ENCODE measurements at regions not wholly inside any gene's neighbourhood (a gene's known extent, or its start where the extent isn't known, plus 50 kb on each side); places are given as distances from the start of the nearest gene placed in this dataset.
"Not testable (repeated sequence)": the region's sequence is repeated elsewhere in the genome, so short reads cannot be mapped to it uniquely, and the experiment has no call there.

DNA sequence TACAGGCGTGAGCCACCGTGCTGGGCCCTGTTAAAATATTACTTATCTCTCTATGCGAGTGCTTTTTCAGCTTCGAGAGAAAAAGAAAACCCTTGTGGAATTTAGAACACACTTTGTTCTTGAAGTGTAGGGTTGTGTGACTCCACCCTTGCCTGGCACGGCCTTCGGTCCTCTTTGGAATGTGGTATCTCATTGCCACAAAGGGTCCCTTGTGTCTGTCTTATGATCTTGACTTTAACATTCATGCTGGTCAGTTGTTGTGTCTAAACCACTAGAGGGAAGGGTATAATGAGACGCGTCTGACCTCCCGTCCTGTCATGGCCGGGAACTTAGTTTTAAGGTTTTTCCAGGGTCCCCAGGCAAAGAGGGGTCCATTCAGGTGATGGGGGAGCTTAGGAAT lies 246.4 kb downstream of the VAPA start:
- Mint-ChIP-seq H3K4me1 (no peaks in the 10 kb centered on the region), H3K27ac (no peak overlapping the region), H3K27me3 (no peaks in the 10 kb centered on the region), H3K9me3 (no peaks in the 10 kb centered on the region), H3K36me3 (ENCODE audit: low read depth) (no peaks in the 10 kb centered on the region), H3K4me3 (no peak overlapping the region)
- CTCF ChIA-PET = no interaction called here
- POLR2A ChIA-PET = no interaction called here
- no peak for DNase-seq

DNA sequence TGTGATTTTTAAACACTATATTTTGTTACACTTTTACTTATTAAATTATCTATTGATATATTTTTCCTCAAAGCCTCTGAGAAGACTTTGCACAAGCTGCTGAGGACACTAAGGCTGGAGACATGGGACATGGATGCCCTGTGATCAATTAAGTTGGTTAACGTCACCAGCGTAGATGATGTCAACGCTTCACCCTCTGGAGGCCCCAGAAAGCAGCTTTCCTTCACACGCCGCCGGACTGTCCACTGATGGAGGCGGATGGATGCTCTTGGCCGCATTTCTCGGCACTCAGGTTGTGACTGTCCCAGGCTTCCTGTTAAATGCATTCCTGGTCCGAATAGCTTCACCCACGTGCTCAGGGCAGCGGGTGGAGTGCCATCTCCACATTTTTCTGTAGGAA lies 247.5 kb downstream of the VAPA start:
- CTCF ChIA-PET = no interaction called here
- no peaks in the 10 kb centered on the region for H3K4me1 Mint-ChIP-seq
- H3K9me3 Mint-ChIP-seq = no peaks in the 10 kb centered on the region
- no peak overlapping the region for H3K27ac Mint-ChIP-seq
- no peak overlapping the region for H3K4me3 Mint-ChIP-seq
- H3K36me3 Mint-ChIP-seq (ENCODE audit: low read depth) = no peaks in the 10 kb centered on the region
- POLR2A ChIA-PET = no interaction called here
- DNase-seq = no peak
- no peaks in the 10 kb centered on the region for H3K27me3 Mint-ChIP-seq

DNA sequence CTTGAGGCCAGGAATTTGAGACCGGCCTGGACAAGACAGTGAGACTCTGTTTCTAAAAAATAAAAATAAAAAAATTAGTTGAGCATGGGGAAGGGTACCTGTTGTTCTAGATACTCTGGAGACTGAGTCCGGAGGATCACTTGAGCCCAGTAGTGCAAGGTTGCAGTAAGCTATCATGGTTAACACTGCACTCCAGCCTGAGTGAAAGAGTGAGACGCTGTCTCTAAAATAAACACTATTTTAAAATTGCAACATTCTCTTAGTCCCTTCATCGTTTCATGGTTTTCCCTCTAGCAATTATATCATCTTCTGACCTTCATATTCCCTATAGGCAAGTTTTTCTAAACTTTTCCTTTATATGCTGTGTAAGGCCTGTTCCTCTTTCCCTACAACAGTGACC lies 248.5 kb downstream of the VAPA start:
- Mint-ChIP-seq H3K9me3 (no peaks in the 10 kb centered on the region), H3K27ac (no peak overlapping the region), H3K27me3 (no peaks in the 10 kb centered on the region), H3K36me3 (ENCODE audit: low read depth) (no peaks in the 10 kb centered on the region), H3K4me1 (no peaks in the 10 kb centered on the region), H3K4me3 (no peak overlapping the region)
- ChIA-PET POLR2A (no interaction called here), CTCF (no interaction called here)
- DNase-seq = no peak

DNA sequence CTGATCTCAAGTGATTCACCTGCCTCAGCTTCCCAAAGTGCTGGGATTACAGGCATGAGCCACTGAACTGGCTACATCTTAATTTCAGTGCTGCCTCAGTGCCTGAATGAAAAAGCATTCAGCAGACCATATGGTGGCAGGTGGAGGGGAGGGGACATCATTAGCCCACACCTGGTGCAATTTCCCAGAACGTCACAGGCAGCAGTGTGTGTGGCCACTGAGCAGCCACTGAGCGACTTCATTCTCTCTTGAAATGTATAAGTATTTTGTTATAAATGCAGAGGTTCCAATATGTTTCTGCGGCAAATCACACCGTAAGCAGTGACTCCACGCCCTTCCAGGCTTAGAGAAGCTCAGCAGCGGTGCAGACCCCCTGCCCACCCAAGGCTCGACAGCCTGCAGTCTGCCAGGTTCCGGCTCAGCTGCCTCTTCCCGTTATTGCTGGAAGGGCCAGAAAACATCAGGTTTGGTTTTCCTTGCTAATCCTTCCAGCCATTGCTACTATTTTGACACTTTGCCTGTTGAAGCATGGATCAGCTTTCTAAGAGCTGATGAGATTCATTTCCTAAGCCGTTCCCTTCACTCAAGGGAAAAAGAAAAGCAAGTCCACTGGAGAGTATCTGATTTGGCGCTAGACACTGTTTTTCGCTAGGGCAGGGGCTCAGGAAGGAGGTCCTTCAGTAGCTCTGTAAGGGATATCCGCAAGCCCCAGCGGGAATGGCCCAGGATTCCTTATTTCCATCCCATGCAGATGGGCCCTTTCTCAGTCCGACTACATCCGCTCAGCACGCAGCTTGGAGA lies 250.7 kb downstream of the VAPA start:
- CTCF ChIA-PET = no interaction called here
- POLR2A ChIA-PET = no interaction called here
- Mint-ChIP-seq H3K27me3 (no peaks in the 10 kb centered on the region), H3K4me3 (no peak overlapping the region), H3K27ac (no peak overlapping the region), H3K4me1 (no peaks in the 10 kb centered on the region), H3K36me3 (ENCODE audit: low read depth) (no peaks in the 10 kb centered on the region), H3K9me3 (no peaks in the 10 kb centered on the region)
- no peak for DNase-seq

DNA sequence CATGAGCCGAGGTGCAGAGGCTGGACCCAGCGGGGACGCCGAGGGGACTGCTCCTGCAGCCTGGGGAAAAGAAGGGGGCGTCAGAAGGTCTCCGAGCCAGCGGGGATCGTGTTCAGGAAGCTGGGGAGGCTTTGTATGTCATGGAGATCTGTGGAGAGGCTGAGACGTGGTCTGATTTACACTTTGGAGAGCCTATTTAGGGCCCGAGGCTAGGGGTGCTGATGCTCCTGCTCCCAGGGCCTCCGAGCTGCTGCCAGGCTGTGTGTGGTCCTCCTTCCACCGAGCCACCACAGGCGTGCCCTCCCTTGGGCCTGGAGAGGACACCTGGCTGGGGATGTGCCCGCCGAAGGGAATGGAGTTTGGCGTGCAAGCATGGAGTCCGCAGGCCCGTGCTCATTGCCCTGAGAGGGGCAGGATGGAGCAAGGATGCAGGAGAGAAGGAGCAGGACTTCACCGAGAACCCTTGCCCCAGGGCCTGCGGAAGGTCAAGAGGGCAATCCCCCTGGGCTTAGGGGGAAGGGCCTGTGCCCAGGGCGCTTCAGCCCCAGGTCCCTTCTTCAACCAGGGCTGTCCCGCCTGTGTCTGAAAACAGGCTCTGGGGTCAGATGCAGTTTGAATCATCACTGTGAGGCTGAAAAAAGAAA lies 252.5 kb downstream of the VAPA start:
- H3K4me3 Mint-ChIP-seq = no peak overlapping the region
- H3K9me3 Mint-ChIP-seq = no peaks in the 10 kb centered on the region
- H3K27me3 Mint-ChIP-seq = no peaks in the 10 kb centered on the region
- no peaks in the 10 kb centered on the region for H3K36me3 Mint-ChIP-seq (ENCODE audit: low read depth)
- POLR2A ChIA-PET = no interaction called here
- CTCF ChIA-PET = no interaction called here
- DNase-seq = no peak
- no peak overlapping the region for H3K27ac Mint-ChIP-seq
- no peaks in the 10 kb centered on the region for H3K4me1 Mint-ChIP-seq

GRCh38 chr18:10167759-10168158 lies 253.9 kb downstream of the VAPA start:
- H3K27me3 Mint-ChIP-seq = peaks cover 2% of the 10 kb centered on the region
- ChIA-PET POLR2A (no interaction called here), CTCF (no interaction called here)
- H3K9me3 Mint-ChIP-seq = no peaks in the 10 kb centered on the region
- no peak for DNase-seq
- no peaks in the 10 kb centered on the region for H3K4me1 Mint-ChIP-seq
- no peaks in the 10 kb centered on the region for H3K36me3 Mint-ChIP-seq (ENCODE audit: low read depth)
- no peak overlapping the region for H3K27ac Mint-ChIP-seq
- no peak overlapping the region for H3K4me3 Mint-ChIP-seq

DNA sequence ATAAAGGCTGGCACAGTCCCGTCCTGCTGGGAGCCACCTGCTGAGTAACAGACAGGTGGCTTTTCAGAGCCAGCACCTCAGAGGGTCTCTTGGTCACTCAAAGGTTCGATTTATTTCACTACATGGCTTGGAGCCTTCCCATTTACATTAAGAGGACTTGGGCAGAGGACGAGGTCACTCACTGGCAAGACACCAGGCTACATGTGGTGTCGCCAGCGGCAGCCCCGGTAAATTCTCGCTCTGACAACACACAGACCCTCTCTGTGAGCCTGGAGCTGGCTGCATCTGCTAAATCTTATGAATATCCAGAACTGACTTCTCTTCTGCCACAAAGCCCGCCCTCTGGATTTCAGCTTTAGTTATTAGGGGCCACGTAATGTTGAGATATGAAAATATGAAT lies 254.7 kb downstream of the VAPA start:
- Mint-ChIP-seq H3K27ac (no peak overlapping the region), H3K36me3 (ENCODE audit: low read depth) (no peaks in the 10 kb centered on the region), H3K4me1 (no peaks in the 10 kb centered on the region), H3K9me3 (no peaks in the 10 kb centered on the region), H3K4me3 (no peak overlapping the region), H3K27me3 (peaks cover 2% of the 10 kb centered on the region)
- DNase-seq = no peak
- ChIA-PET CTCF (no interaction called here), POLR2A (no interaction called here)

- Mint-ChIP-seq H3K9me3 (no peaks in the 10 kb centered on the region), H3K4me1 (no peaks in the 10 kb centered on the region), H3K36me3 (ENCODE audit: low read depth) (no peaks in the 10 kb centered on the region), H3K27ac (no peak overlapping the region), H3K27me3 (peaks cover 2% of the 10 kb centered on the region), H3K4me3 (no peak overlapping the region)
- ChIA-PET POLR2A (no interaction called here), CTCF (no interaction called here)
- no peak for DNase-seq
Observed at GRCh38 chr18:10169064-10169562, 255.3 kb downstream of the VAPA start.

DNA sequence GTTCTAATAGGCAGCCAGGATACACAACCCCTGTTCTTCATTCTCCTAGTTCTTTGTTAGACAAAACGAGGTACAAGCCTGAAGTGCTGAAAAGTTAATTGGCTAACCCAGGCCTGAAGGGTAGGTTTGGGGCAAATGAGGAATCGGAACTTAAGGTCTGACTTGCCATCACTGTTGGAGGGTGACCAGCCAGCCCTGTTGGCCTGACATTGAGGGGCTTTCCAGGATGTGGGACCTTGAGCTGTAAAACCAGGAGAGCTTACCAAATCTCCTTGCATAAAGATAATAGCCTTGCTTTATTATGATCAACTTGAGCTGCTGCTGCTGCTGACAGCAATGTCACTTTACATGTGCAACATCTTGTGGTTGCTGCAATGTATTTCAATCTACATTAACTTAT lies 256.0 kb downstream of the VAPA start:
- Mint-ChIP-seq H3K36me3 (ENCODE audit: low read depth) (no peaks in the 10 kb centered on the region), H3K27ac (no peak overlapping the region), H3K9me3 (no peaks in the 10 kb centered on the region), H3K4me3 (no peak overlapping the region), H3K27me3 (peaks cover 2% of the 10 kb centered on the region), H3K4me1 (no peaks in the 10 kb centered on the region)
- CTCF ChIA-PET = no interaction called here
- POLR2A ChIA-PET = no interaction called here
- DNase-seq = no peak

DNA sequence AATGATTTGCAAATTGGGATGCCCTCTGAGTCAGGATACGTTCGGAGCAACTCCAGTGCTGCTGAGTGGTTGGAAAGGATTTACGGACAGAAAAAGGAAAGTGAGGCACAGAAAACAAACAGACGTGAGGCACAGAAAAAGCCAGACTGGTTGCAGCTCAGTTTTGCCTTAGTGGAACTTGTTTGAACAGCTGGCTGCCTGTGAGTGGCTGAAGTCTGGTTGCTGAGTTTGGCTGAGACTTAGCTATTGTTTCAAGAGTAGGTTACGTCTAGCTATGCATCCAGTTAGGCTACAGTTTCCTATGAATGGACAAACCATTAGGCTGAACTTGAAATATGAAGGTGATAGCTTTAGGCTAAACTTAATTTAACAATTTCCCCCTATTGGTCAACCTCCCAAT lies 256.6 kb downstream of the VAPA start:
- CTCF ChIA-PET = no interaction called here

GRCh38 chr18:10175333-10175732 lies 261.5 kb downstream of the VAPA start:
- POLR2A ChIA-PET; CTCF ChIA-PET; H3K4me1 Mint-ChIP-seq; H3K27ac Mint-ChIP-seq; H3K4me3 Mint-ChIP-seq; DNase-seq; H3K9me3 Mint-ChIP-seq; H3K36me3 Mint-ChIP-seq (ENCODE audit: low read depth): not testable (repeated sequence)
- H3K27me3 Mint-ChIP-seq = peaks cover 24% of the 10 kb centered on the region

More for the DNA sequence above, 256.6 kb downstream of the VAPA start:
- H3K4me3 Mint-ChIP-seq = no peak overlapping the region
- DNase-seq = no peak
- POLR2A ChIA-PET = no interaction called here
- H3K4me1 Mint-ChIP-seq = no peaks in the 10 kb centered on the region
- H3K9me3 Mint-ChIP-seq = no peaks in the 10 kb centered on the region
- peaks cover 5% of the 10 kb centered on the region for H3K27me3 Mint-ChIP-seq
- no peak overlapping the region for H3K27ac Mint-ChIP-seq
- H3K36me3 Mint-ChIP-seq (ENCODE audit: low read depth) = no peaks in the 10 kb centered on the region

GRCh38 chr18:10179326-10179725 lies 265.5 kb downstream of the VAPA start:
- DNase-seq; H3K4me3 Mint-ChIP-seq; H3K27ac Mint-ChIP-seq; CTCF ChIA-PET; H3K36me3 Mint-ChIP-seq (ENCODE audit: low read depth); POLR2A ChIA-PET; H3K9me3 Mint-ChIP-seq; H3K4me1 Mint-ChIP-seq: not testable (repeated sequence)
- peaks cover 33% of the 10 kb centered on the region for H3K27me3 Mint-ChIP-seq

- Mint-ChIP-seq H3K9me3 (peaks cover 6% of the 10 kb centered on the region), H3K4me3 (no peak overlapping the region), H3K27me3 (peaks cover 30% of the 10 kb centered on the region), H3K36me3 (ENCODE audit: low read depth) (no peaks in the 10 kb centered on the region), H3K27ac (no peak overlapping the region), H3K4me1 (peaks cover 3% of the 10 kb centered on the region)
- ChIA-PET CTCF (no interaction called here), POLR2A (no interaction called here)
- DNase-seq = no peak
Observed at GRCh38 chr18:10182009-10182624, 268.3 kb downstream of the VAPA start.

DNA sequence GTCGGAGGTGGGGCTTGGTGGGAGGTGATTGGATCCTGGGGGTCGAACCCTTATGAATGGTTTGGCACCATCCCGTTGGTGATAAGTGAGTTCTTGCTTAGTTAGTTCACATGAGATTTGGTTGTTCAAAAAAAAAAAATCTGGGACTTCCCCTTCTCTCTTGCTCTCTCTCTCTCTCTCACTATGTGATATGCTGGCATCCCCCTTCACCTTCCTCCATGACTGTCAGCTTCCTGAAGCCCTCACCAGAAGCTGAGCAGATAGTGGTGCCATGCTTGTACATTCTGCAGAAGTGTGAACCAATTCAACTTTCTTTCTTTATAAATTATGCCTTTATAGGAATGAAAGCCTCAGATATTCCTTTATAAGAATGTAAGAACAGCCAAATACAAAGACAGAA lies 269.7 kb upstream of the APCDD1 start:
- ChIA-PET CTCF (no interaction called here), POLR2A (no interaction called here)
- DNase-seq = no peak
- H3K27me3 Mint-ChIP-seq = peaks cover 19% of the 10 kb centered on the region
- H3K4me3 Mint-ChIP-seq = no peak overlapping the region
- H3K9me3 Mint-ChIP-seq = peaks cover 6% of the 10 kb centered on the region
- H3K4me1 Mint-ChIP-seq = no peaks in the 10 kb centered on the region
- no peak overlapping the region for H3K27ac Mint-ChIP-seq
- H3K36me3 Mint-ChIP-seq (ENCODE audit: low read depth) = no peaks in the 10 kb centered on the region
